ENCODE measurements at regions not wholly inside any gene's neighbourhood (a gene's known extent, or its start where the extent isn't known, plus 50 kb on each side); places are given as distances from the start of the nearest gene placed in this dataset.
"Not testable (repeated sequence)": the region's sequence is repeated elsewhere in the genome, so short reads cannot be mapped to it uniquely, and the experiment has no call there.

DNA sequence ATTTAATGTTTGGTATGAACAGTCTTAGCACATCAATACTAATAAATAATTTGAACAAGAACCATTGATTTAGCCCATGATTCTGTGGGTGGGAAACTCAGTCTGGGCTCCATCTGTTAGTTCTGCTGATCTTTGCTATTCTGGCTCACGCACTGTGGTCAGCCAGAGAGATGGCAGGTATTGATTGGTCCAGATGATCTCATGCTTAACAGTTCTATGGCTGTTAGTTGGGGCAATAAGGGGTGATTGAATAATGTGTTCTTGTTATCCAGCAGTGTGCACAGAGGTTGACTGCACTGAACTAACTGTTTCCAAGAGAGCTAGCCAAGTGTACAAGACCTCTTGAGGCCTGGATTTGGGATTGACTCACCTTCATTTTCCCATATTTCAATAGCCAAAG is 824.3 kb downstream of the SEMA5A start:
- Histone ChIP-seq H3K79me2 (ENCODE audit: control insufficient read depth, insufficient read depth, low read length, unreplicated experiment) (no peaks in the 10 kb centered on the region), H3K36me3 (ENCODE audit: insufficient read depth, low read length) (no peaks in the 10 kb centered on the region), H2AFZ (ENCODE audit: low read length, unreplicated experiment) (no peak overlapping the region), H3K4me3 (ENCODE audit: low read depth, low read length) (no peak overlapping the region), H3K27ac (ENCODE audit: low read depth, low read length) (no peak overlapping the region), H3K27me3 (ENCODE audit: insufficient read depth, low read length) (no peaks in the 10 kb centered on the region), H3K4me1 (ENCODE audit: control insufficient read depth, insufficient read depth, low read length, unreplicated experiment) (no peaks in the 10 kb centered on the region)

DNA sequence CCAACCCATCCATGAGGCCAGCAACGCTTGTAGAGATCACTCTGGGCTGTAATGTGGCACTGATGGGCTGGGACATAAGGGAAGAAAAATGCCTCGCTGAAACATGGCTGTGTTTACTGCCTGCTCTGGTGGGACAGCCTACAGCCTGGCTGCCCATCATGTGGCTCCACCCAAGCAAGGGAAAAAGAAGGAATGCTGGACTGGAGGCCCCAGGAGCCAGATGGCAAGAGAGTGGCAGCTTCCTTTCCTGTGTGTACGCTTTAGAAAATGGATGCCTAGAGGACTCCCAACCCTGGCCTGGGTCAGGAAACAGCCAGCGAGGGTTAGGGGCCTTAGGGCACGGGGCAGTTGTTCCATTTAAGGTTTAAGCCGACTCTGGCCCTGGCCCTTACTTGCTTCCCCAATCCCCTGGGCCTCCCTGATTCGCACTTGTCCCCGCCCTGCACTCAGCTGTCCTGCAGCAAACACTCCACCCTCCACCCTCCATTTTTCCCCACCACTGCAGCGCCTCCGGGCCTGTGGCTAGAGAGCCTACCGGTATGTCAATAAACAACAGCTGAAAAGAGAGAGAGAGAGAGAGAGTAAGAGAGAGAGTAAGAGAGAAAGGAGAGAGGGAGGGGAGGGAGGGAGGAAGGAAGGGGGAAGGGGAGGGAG is 819.4 kb downstream of the SEMA5A start:
- Histone ChIP-seq H2AFZ (ENCODE audit: low read length, unreplicated experiment) (no peak overlapping the region), H3K27ac (ENCODE audit: low read depth, low read length) (no peak overlapping the region), H3K36me3 (ENCODE audit: insufficient read depth, low read length) (no peaks in the 10 kb centered on the region), H3K79me2 (ENCODE audit: control insufficient read depth, insufficient read depth, low read length, unreplicated experiment) (no peaks in the 10 kb centered on the region), H3K4me3 (ENCODE audit: low read depth, low read length) (no peak overlapping the region), H3K4me1 (ENCODE audit: control insufficient read depth, insufficient read depth, low read length, unreplicated experiment) (peaks cover 18% of the 10 kb centered on the region), H3K27me3 (ENCODE audit: insufficient read depth, low read length) (no peaks in the 10 kb centered on the region)

DNA sequence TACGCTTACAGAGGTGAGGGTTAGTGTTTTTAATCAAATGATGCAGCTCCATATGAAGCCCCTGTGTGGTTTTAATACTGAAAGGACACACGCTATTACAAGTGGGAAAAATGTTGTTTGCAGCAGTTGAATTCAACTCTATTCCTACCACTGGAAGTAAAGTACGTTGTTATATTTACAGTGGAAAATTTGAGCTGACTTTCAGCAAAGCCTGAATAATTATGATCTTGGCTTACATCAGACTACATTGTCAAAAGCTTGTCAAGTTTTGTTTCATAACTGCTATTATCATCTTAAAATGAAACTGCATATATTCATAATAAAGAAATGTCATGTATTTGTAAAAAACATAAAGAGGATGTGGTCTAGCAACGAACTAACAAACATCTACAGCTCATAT is 818.5 kb downstream of the SEMA5A start:
- no peaks in the 10 kb centered on the region for H3K36me3 ChIP-seq (ENCODE audit: insufficient read depth, low read length)
- H2AFZ ChIP-seq (ENCODE audit: low read length, unreplicated experiment): peak overlapping the region; percentile 65
- no peaks in the 10 kb centered on the region for H3K27me3 ChIP-seq (ENCODE audit: insufficient read depth, low read length)
- H3K27ac ChIP-seq (ENCODE audit: low read depth, low read length): no peak overlapping the region
- H3K4me1 ChIP-seq (ENCODE audit: control insufficient read depth, insufficient read depth, low read length, unreplicated experiment): peaks cover 18% of the 10 kb centered on the region
- no peaks in the 10 kb centered on the region for H3K79me2 ChIP-seq (ENCODE audit: control insufficient read depth, insufficient read depth, low read length, unreplicated experiment)
- 0 out of 2 replicates have a peak overlapping the region, but pooled peaks have one; percentile 46 for H3K4me3 ChIP-seq (ENCODE audit: low read depth, low read length)

DNA sequence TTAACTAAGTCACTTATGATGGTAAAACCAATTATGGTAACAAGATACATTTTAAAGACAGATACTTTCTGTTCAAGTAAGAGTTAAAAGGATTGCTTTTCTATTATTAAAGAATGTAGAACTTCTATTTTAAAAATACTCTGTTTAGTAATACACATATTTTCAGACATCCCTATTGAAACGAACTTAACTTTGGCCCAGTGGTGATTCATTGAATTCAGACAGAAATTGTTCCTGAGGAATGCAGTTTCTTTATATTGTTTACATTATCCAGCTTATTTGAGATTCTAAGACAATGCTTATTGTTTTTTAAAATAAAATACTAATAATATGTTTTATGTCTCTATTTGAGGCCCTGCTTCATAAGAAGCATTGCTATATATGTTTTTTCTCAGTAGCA is 816.4 kb downstream of the SEMA5A start:
- H2AFZ ChIP-seq (ENCODE audit: low read length, unreplicated experiment): no peak overlapping the region
- H3K27ac ChIP-seq (ENCODE audit: low read depth, low read length): peak overlapping the region; percentile 30; the same call in 1 of the 2 replicates
- H3K4me1 ChIP-seq (ENCODE audit: control insufficient read depth, insufficient read depth, low read length, unreplicated experiment): peaks cover 18% of the 10 kb centered on the region
- H3K4me3 ChIP-seq (ENCODE audit: low read depth, low read length): no peak overlapping the region
- no peaks in the 10 kb centered on the region for H3K79me2 ChIP-seq (ENCODE audit: control insufficient read depth, insufficient read depth, low read length, unreplicated experiment)
- H3K36me3 ChIP-seq (ENCODE audit: insufficient read depth, low read length): no peaks in the 10 kb centered on the region
- no peaks in the 10 kb centered on the region for H3K27me3 ChIP-seq (ENCODE audit: insufficient read depth, low read length)

DNA sequence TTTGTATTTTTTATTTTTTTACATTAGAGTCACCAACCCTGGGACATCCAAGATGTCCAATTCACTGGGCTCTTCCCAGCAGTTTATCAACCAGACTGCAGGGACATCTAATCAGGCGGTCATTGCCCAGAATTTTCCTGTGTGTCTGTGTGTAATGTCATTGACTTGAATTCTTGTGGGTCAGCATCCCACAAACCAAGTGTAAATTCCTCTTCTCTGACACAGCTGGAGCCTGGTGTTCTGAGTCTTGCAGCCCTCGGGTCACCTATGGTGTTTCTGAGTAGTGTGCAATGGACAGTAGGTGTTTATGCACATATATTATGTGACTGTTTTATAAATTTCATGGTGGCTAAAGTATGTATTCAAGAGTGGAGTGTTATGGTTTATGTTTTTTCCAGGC is 815.7 kb downstream of the SEMA5A start:
- peak overlapping the region; percentile 53 for H2AFZ ChIP-seq (ENCODE audit: low read length, unreplicated experiment)

DNA sequence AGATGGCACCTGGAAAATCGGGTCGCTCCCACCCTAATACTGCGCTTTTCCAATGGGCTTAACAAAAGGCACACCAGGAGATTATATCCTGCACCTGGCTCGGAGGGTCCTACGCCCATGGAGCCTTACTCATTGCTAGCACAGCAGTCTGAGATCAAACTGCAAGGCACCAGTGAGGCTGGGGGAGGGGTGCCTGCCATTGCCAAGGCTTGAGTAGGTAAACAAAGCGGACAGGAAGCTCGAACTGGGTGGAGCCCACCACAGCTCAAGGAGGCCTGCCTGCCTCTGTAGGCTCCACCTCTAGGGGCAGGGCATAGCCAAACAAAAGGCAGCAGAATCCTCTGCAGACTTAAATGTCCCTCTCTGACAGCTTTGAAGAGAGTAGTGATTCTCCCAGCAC is 814.8 kb downstream of the SEMA5A start:
- H3K27me3 ChIP-seq (ENCODE audit: insufficient read depth, low read length); H2AFZ ChIP-seq (ENCODE audit: low read length, unreplicated experiment); H3K36me3 ChIP-seq (ENCODE audit: insufficient read depth, low read length); H3K79me2 ChIP-seq (ENCODE audit: control insufficient read depth, insufficient read depth, low read length, unreplicated experiment); H3K4me3 ChIP-seq (ENCODE audit: low read depth, low read length); H3K27ac ChIP-seq (ENCODE audit: low read depth, low read length): not testable (repeated sequence)
- H3K4me1 ChIP-seq (ENCODE audit: control insufficient read depth, insufficient read depth, low read length, unreplicated experiment): peaks cover 18% of the 10 kb centered on the region

More for the DNA sequence above, 815.7 kb downstream of the SEMA5A start:
- Histone ChIP-seq H3K79me2 (ENCODE audit: control insufficient read depth, insufficient read depth, low read length, unreplicated experiment) (no peaks in the 10 kb centered on the region), H3K36me3 (ENCODE audit: insufficient read depth, low read length) (no peaks in the 10 kb centered on the region), H3K27ac (ENCODE audit: low read depth, low read length) (no peak overlapping the region), H3K4me3 (ENCODE audit: low read depth, low read length) (no peak overlapping the region), H3K27me3 (ENCODE audit: insufficient read depth, low read length) (no peaks in the 10 kb centered on the region), H3K4me1 (ENCODE audit: control insufficient read depth, insufficient read depth, low read length, unreplicated experiment) (peaks cover 18% of the 10 kb centered on the region)

DNA sequence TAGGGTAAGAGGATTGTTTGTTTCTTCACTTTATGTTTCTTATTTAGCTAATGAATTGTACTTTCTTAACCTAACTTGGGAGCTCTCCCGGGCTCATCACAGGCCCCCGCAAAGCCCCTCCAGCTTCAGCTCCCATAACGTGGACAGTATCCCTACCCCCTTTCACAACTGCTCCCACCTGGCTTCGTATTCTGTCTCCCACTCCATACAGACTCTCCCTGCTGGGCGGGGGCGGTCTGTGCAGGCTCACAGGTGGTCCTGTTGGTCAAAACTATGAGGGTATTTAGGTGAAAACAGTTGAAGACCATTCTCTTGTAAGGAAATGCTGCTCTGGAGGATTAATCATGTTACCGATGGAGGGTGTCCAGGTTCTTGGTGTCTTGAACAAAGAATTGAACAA is 805.3 kb downstream of the SEMA5A start:
- H3K27ac ChIP-seq (ENCODE audit: low read depth, low read length): no peak overlapping the region
- H3K79me2 ChIP-seq (ENCODE audit: control insufficient read depth, insufficient read depth, low read length, unreplicated experiment): no peaks in the 10 kb centered on the region
- no peaks in the 10 kb centered on the region for H3K36me3 ChIP-seq (ENCODE audit: insufficient read depth, low read length)
- H3K4me3 ChIP-seq (ENCODE audit: low read depth, low read length): no peak overlapping the region
- H2AFZ ChIP-seq (ENCODE audit: low read length, unreplicated experiment): no peak overlapping the region
- peaks cover 10% of the 10 kb centered on the region for H3K27me3 ChIP-seq (ENCODE audit: insufficient read depth, low read length)
- no peaks in the 10 kb centered on the region for H3K4me1 ChIP-seq (ENCODE audit: control insufficient read depth, insufficient read depth, low read length, unreplicated experiment)

DNA sequence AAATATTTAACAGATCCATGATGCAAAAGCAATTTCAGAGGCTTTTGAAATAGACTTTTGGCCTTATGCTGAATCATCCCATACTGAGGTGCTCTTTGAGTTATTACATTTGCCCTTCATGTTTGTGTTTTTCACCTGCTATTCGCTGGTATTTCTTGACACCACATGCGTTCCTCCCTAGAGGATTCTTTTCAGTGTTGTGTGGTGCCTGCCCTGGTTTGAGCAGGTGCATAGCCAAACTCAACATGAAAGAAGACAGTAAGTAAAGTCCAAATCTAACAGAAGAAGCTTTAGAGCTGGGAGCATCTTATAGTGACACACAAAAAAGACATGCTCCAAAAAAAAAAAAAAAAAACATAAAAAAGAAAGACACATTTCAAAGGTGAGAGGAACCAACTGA is 796.3 kb downstream of the SEMA5A start:
- Histone ChIP-seq H2AFZ (ENCODE audit: low read length, unreplicated experiment) (no peak overlapping the region), H3K4me3 (ENCODE audit: low read depth, low read length) (no peak overlapping the region), H3K79me2 (ENCODE audit: control insufficient read depth, insufficient read depth, low read length, unreplicated experiment) (no peaks in the 10 kb centered on the region)

DNA sequence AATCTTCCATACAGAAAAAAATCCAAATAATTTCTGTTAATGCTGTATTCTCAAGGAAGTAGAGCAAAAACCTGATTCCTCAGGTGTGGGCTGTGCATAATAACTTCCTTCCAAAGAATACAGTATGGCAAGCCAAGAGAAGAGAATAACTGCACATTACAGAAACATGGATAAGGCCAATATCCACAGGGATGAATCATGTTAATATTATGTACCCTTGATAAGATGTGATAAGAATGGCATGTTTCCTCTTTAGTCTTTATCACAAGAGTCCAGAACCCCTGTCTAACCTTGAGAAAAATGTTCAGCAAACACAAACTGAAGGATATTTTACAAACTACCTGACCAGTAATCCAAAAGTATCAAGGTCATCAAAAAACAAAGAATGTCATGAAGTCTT is 795.8 kb downstream of the SEMA5A start:
- no peaks in the 10 kb centered on the region for H3K4me1 ChIP-seq (ENCODE audit: control insufficient read depth, insufficient read depth, low read length, unreplicated experiment)
- no peaks in the 10 kb centered on the region for H3K79me2 ChIP-seq (ENCODE audit: control insufficient read depth, insufficient read depth, low read length, unreplicated experiment)
- H3K4me3 ChIP-seq (ENCODE audit: low read depth, low read length): no peak overlapping the region
- H2AFZ ChIP-seq (ENCODE audit: low read length, unreplicated experiment): no peak overlapping the region
- H3K27me3 ChIP-seq (ENCODE audit: insufficient read depth, low read length): no peaks in the 10 kb centered on the region
- H3K27ac ChIP-seq (ENCODE audit: low read depth, low read length): no peak overlapping the region
- H3K36me3 ChIP-seq (ENCODE audit: insufficient read depth, low read length): no peaks in the 10 kb centered on the region

More for the DNA sequence above, 796.3 kb downstream of the SEMA5A start:
- no peaks in the 10 kb centered on the region for H3K27me3 ChIP-seq (ENCODE audit: insufficient read depth, low read length)
- no peaks in the 10 kb centered on the region for H3K4me1 ChIP-seq (ENCODE audit: control insufficient read depth, insufficient read depth, low read length, unreplicated experiment)
- no peaks in the 10 kb centered on the region for H3K36me3 ChIP-seq (ENCODE audit: insufficient read depth, low read length)
- no peak overlapping the region for H3K27ac ChIP-seq (ENCODE audit: low read depth, low read length)

DNA sequence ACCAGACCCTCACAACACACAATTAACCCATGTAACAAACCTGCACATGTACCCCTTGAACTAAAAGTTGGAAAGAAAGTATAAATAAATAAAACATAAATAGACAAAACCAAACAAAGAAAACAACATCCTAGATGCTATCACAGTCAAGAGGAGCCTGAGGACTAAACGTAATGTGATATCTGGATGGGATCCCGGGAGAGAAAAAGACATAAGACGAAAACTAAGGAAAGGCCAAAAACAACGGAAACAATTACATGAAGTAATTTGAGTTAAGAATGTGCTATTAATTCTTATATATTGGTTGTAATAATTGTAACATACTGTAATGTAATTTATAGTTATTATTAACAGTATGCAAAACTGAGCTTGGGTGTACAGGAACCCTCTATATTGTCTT is 793.9 kb downstream of the SEMA5A start:
- Histone ChIP-seq H3K79me2 (ENCODE audit: control insufficient read depth, insufficient read depth, low read length, unreplicated experiment) (no peaks in the 10 kb centered on the region), H3K27me3 (ENCODE audit: insufficient read depth, low read length) (no peaks in the 10 kb centered on the region), H2AFZ (ENCODE audit: low read length, unreplicated experiment) (no peak overlapping the region), H3K4me3 (ENCODE audit: low read depth, low read length) (no peak overlapping the region), H3K36me3 (ENCODE audit: insufficient read depth, low read length) (no peaks in the 10 kb centered on the region), H3K4me1 (ENCODE audit: control insufficient read depth, insufficient read depth, low read length, unreplicated experiment) (no peaks in the 10 kb centered on the region), H3K27ac (ENCODE audit: low read depth, low read length) (no peak overlapping the region)

DNA sequence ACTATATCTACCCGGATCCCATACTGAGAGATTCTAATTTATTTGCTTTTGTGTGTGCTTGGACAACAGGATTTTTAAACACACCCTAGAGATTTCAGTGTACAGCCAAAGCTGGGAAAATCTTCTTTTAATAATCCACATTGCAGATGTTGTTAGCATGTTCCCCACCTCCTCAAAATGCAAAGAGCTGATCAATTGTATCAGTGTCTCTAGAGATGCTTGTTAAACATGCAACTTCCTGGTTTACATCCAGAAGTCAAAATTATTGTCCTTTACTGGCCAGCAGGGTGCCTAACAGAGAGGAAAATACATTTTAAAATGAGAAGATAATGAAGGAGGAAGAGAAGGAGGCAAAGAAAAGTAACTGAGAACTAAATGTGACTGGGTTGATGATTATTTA is 793.3 kb downstream of the SEMA5A start:
- H3K36me3 ChIP-seq (ENCODE audit: insufficient read depth, low read length): no peaks in the 10 kb centered on the region
- H3K27me3 ChIP-seq (ENCODE audit: insufficient read depth, low read length): no peaks in the 10 kb centered on the region
- no peaks in the 10 kb centered on the region for H3K4me1 ChIP-seq (ENCODE audit: control insufficient read depth, insufficient read depth, low read length, unreplicated experiment)
- H3K79me2 ChIP-seq (ENCODE audit: control insufficient read depth, insufficient read depth, low read length, unreplicated experiment): no peaks in the 10 kb centered on the region
- H3K27ac ChIP-seq (ENCODE audit: low read depth, low read length): no peak overlapping the region
- no peak overlapping the region for H3K4me3 ChIP-seq (ENCODE audit: low read depth, low read length)
- no peak overlapping the region for H2AFZ ChIP-seq (ENCODE audit: low read length, unreplicated experiment)

Data from ACC112 (cell line).